Breast epithelium (tissue), 4 donors: ENCODE measurements at regions not wholly inside any gene's neighbourhood (a gene's known extent, or its start where the extent isn't known, plus 50 kb on each side); places are given as distances from the start of the nearest gene placed in this dataset.

Experiments
- DNase-seq, 2 donors: peaks; one replicate each; pipeline ENCODE4 v3.0.0-alpha.2; 2019; ENCODE audit warnings: low spot score in 2 of 2
- H3K27ac ChIP-seq, 2 donors: fragments of 200-600 bp; sonication (generic) in 1 of 2; one replicate each; pipeline ENCODE4 v1.5.1; 2016 to 2019; ENCODE audit warnings: mild to moderate bottlenecking in 1 of 2
- H3K27me3 ChIP-seq, 2 donors: fragments of 200-600 bp; sonication (generic) in 1 of 2; one replicate each; pipeline versions ENCODE4 v1.5.1 to v1.6.0; 2017 to 2019; ENCODE audit warnings: control low read depth in 1 of 2, mild to moderate bottlenecking in 1 of 2
- H3K36me3 ChIP-seq: fragments of 200-600 bp; one replicate; pipeline ENCODE4 v1.5.1; 2019
- H3K4me1 ChIP-seq, 2 donors: fragments of 200-600 bp; sonication (generic); one replicate each; pipeline ENCODE4 v1.5.1; 2016 to 2019; ENCODE audit warnings: control low read depth in 1 of 2
- H3K4me3 ChIP-seq, 3 donors: fragments of 200-600 bp; sonication (generic); 1 replicate in 2 of 3; 2 replicates in 1 of 3; pipeline ENCODE4 v1.5.1; 2016 to 2019; ENCODE audit warnings: mild to moderate bottlenecking in 3 of 3, moderate library complexity in 2 of 3
- H3K9me3 ChIP-seq, 2 donors: fragments of 200-600 bp; sonication (generic) in 1 of 2; one replicate each; pipeline ENCODE4 v1.5.1; 2016 to 2019; ENCODE audit warnings: control low read depth in 1 of 2
- POLR2A ChIP-seq: fragments of 450-650 bp; IDR thresholded peaks from one replicate; pipeline ENCODE4 v1.6.1; 2016; ENCODE audit warnings: antibody characterized with exemption, mild to moderate bottlenecking, moderate library complexity
- POLR2AphosphoS5 ChIP-seq, 3 donors: sonication (generic); formaldehyde crosslinking; IDR thresholded peaks; one replicate each; pipeline ENCODE4 v1.6.1; 2017; ENCODE audit warnings: antibody characterized with exemption in 3 of 3
- intact Hi-C: fragments of 100-400 bp; cut with DNase I; formaldehyde crosslinking; loops from one replicate; pipeline ENCODE4 v1.15.1; 2023; ENCODE audit warnings: low total_unique reads
- TF ChIP-seq, protein P1 (sequence below), 3 donors: fragments of 450-650 bp; IDR thresholded peaks; one replicate each; pipeline ENCODE4 v1.5.1; 2016 to 2017; ENCODE audit warnings: antibody characterized with exemption in 3 of 3, mild to moderate bottlenecking in 3 of 3, moderate library complexity in 3 of 3

- no peaks in the 10 kb centered on the region for H3K4me1 ChIP-seq
- H3K36me3 ChIP-seq, result no peaks in the 10 kb centered on the region
- intact Hi-C loops, result no loop called here
- no peak overlapping the region for H3K27ac ChIP-seq
- H3K4me3 ChIP-seq, result no peak overlapping the region
- DNase-seq, result peak in 1 of 2 donors; percentile 40
- no peak for TF ChIP-seq POLR2A
- TF ChIP-seq, protein P1, sequence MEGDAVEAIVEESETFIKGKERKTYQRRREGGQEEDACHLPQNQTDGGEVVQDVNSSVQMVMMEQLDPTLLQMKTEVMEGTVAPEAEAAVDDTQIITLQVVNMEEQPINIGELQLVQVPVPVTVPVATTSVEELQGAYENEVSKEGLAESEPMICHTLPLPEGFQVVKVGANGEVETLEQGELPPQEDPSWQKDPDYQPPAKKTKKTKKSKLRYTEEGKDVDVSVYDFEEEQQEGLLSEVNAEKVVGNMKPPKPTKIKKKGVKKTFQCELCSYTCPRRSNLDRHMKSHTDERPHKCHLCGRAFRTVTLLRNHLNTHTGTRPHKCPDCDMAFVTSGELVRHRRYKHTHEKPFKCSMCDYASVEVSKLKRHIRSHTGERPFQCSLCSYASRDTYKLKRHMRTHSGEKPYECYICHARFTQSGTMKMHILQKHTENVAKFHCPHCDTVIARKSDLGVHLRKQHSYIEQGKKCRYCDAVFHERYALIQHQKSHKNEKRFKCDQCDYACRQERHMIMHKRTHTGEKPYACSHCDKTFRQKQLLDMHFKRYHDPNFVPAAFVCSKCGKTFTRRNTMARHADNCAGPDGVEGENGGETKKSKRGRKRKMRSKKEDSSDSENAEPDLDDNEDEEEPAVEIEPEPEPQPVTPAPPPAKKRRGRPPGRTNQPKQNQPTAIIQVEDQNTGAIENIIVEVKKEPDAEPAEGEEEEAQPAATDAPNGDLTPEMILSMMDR (IDR thresholded peaks at IDR 0.05), result no peak
- TF ChIP-seq POLR2AphosphoS5 (IDR thresholded peaks at IDR 0.05), result no peak
- H3K9me3 ChIP-seq, result no peaks in the 10 kb centered on the region
- H3K27me3 ChIP-seq, result peaks cover 0 to 7% of the 10 kb centered on the region in 2 donors
Observed at GRCh38 chr3:13199006-13199776, 126.0 kb upstream of the IQSEC1 start.

GRCh38 chr3:13198264-13198879 is 125.1 kb upstream of the IQSEC1 start:
- peak in 1 of 2 donors; percentile 6 for DNase-seq
- H3K27me3 ChIP-seq, result no peaks in the 10 kb centered on the region
- intact Hi-C loops, result no loop called here

GRCh38 chr3:13197795-13198194 is 124.6 kb upstream of the IQSEC1 start:
- no peaks in the 10 kb centered on the region for H3K27me3 ChIP-seq
- no peaks in the 10 kb centered on the region for H3K36me3 ChIP-seq
- H3K27ac ChIP-seq, result no peak overlapping the region
- no peaks in the 10 kb centered on the region for H3K4me1 ChIP-seq
- intact Hi-C loops, result loop anchor here (1.0 kb wide), 1 partner anchor 25 kb away; no protein-coding TSS in a partner anchor
- H3K9me3 ChIP-seq, result no peaks in the 10 kb centered on the region
- DNase-seq, result no peak
- no peak for TF ChIP-seq POLR2AphosphoS5 (IDR thresholded peaks at IDR 0.05)
- TF ChIP-seq POLR2A, result no peak
- TF ChIP-seq, protein P1 (IDR thresholded peaks at IDR 0.05), result no peak
- no peak overlapping the region for H3K4me3 ChIP-seq

More at GRCh38 chr3:13198264-13198879, 125.1 kb upstream of the IQSEC1 start:
- Histone ChIP-seq H3K4me3 (no peak overlapping the region), H3K4me1 (no peaks in the 10 kb centered on the region), H3K27ac (no peak overlapping the region), H3K9me3 (no peaks in the 10 kb centered on the region), H3K36me3 (no peaks in the 10 kb centered on the region)
- TF ChIP-seq POLR2A (no peak), POLR2AphosphoS5 (IDR thresholded peaks at IDR 0.05) (no peak)
- TF ChIP-seq, protein P1 (IDR thresholded peaks at IDR 0.05), result no peak

DNA sequence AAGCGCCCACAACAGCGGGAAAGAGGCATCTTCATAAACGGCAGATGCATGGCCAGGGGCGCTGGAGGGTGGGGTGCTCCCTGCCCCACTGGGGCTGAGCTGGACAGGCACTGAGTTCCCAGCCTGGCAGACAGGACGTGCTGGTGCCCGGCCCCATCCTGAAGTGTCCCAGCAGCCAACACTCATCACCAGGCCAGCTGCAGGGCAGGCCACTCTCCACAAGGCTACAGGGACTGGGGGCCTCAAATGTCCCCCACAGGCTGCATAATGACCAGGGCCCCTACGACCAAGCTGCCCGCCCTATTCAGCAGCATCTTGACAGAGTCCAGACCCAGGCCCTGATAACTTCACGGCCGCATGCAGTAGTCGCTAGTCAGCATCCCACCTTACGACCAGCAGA is 124.1 kb upstream of the IQSEC1 start:
- TF ChIP-seq POLR2AphosphoS5 (IDR thresholded peaks at IDR 0.05), result no peak
- no peak for TF ChIP-seq POLR2A
- TF ChIP-seq, protein P1 (IDR thresholded peaks at IDR 0.05), result no peak
- Histone ChIP-seq H3K36me3 (no peaks in the 10 kb centered on the region), H3K27ac (no peak overlapping the region), H3K4me1 (no peaks in the 10 kb centered on the region), H3K4me3 (no peak overlapping the region), H3K27me3 (no peaks in the 10 kb centered on the region), H3K9me3 (no peaks in the 10 kb centered on the region)
- intact Hi-C loops, result loop anchor here (1.0 kb wide), 1 partner anchor 25 kb away; no protein-coding TSS in a partner anchor
- no peak for DNase-seq

GRCh38 chr3:13195374-13195773 is 122.1 kb upstream of the IQSEC1 start:
- Histone ChIP-seq H3K9me3 (no peaks in the 10 kb centered on the region), H3K27me3 (no peaks in the 10 kb centered on the region), H3K27ac (no peak overlapping the region), H3K36me3 (no peaks in the 10 kb centered on the region), H3K4me1 (no peaks in the 10 kb centered on the region), H3K4me3 (no peak overlapping the region)
- TF ChIP-seq POLR2A (no peak), POLR2AphosphoS5 (IDR thresholded peaks at IDR 0.05) (no peak)
- TF ChIP-seq, protein P1 (IDR thresholded peaks at IDR 0.05), result no peak
- no peak for DNase-seq
- intact Hi-C loops, result no loop called here
